ENCODE measurements at regions not wholly inside any gene's neighbourhood (a gene's known extent, or its start where the extent isn't known, plus 50 kb on each side); places are given as distances from the start of the nearest gene placed in this dataset.

DNA sequence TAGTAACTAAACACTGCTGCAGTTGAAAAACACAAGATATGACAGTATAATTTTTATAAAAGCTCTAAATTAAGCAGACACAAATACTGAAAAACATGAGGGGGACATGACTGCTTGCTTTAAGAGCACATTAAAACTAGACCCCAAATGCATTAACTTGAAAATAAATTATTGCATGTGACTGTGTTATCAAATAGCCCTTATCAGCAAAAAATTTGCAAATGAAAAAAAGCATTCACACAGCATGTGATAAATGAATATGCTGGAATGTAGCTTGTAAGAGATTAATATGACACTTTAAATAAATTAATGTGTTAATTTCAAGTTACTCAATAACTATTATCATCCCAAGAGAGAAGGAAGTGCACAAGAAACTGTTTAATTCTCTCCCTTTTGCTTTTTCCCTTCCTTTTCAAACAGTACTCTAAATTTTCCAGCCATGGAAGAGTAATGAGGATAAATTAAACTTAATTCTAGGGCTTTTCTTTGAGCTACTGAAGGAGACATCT, 1422.1 kb upstream of the FLRT2 start:
- FAIRE-seq (no peak), DNase-seq (ENCODE audit: low read depth) (no peak)
- TF ChIP-seq, protein P1, sequence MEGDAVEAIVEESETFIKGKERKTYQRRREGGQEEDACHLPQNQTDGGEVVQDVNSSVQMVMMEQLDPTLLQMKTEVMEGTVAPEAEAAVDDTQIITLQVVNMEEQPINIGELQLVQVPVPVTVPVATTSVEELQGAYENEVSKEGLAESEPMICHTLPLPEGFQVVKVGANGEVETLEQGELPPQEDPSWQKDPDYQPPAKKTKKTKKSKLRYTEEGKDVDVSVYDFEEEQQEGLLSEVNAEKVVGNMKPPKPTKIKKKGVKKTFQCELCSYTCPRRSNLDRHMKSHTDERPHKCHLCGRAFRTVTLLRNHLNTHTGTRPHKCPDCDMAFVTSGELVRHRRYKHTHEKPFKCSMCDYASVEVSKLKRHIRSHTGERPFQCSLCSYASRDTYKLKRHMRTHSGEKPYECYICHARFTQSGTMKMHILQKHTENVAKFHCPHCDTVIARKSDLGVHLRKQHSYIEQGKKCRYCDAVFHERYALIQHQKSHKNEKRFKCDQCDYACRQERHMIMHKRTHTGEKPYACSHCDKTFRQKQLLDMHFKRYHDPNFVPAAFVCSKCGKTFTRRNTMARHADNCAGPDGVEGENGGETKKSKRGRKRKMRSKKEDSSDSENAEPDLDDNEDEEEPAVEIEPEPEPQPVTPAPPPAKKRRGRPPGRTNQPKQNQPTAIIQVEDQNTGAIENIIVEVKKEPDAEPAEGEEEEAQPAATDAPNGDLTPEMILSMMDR (IDR thresholded peaks at IDR 0.05; ENCODE audit: insufficient read depth, low read length, severe bottlenecking): no peak
- Histone ChIP-seq H3K27me3 (ENCODE audit: control insufficient read depth, insufficient read depth, low read length) (no peaks in the 10 kb centered on the region), H3K36me3 (ENCODE audit: control insufficient read depth, insufficient read depth, low read length) (no peaks in the 10 kb centered on the region), H3K4me3 (ENCODE audit: low read depth, low read length) (no peak overlapping the region)

DNA sequence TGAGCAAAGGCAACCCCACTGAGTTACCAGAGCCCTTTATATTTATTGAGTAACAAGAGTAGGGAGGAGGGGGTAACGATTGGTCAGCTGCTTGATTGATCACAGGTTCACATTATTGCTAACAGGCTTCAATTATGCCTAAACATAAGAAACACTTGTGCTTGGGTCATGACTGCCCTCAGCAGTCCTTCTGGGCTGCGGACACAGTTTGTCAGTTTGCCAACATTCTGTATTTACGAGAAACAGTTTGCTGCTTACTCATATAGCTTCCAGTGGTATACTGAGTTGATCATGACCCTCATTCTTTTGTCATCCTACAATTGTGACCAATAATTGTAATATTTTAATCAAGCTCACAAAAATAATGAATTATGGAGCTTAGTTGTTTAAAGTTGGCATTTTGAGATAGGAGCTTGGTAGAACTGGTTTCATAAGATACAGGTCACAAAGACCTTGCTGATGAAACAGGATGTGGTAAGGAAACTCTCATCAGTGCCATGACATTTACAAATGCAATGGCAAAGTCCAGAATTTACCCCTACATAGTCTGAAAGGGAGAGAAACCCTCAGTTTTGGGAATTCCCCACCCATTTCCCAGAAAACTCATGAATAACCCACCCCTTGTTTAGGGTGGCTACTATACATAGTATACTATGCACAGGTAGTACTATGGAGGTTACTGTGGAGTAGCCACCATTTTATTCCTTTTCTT, 1421.0 kb upstream of the FLRT2 start:
- DNase-seq (ENCODE audit: low read depth) (no peak), FAIRE-seq (no peak)
- Histone ChIP-seq H3K4me3 (ENCODE audit: low read depth, low read length) (no peak overlapping the region), H3K36me3 (ENCODE audit: control insufficient read depth, insufficient read depth, low read length) (no peaks in the 10 kb centered on the region), H3K27me3 (ENCODE audit: control insufficient read depth, insufficient read depth, low read length) (no peaks in the 10 kb centered on the region)
- TF ChIP-seq, protein P1 (IDR thresholded peaks at IDR 0.05; ENCODE audit: insufficient read depth, low read length, severe bottlenecking): no peak

DNA sequence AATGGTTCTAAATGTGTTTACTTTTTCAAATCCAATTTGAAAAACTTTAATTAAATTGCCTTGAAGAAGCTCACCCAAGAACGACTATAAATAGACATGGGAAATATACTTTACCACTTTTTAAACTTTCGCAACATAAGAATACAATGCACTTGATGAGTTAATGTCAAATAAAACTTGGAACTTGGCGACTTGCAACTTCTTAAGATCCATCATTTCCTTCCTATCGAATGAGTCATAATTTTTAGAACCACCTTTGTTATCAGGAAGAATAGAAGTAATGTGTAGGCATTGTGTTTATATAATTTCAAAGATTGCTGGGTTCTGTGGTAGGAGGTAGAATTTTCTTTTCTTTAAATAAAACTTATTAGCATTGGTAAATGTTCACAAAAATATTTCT, 1417.4 kb upstream of the FLRT2 start:
- no peak for DNase-seq (ENCODE audit: low read depth)
- no peaks in the 10 kb centered on the region for H3K27me3 ChIP-seq (ENCODE audit: control insufficient read depth, insufficient read depth, low read length)
- TF ChIP-seq, protein P1 (IDR thresholded peaks at IDR 0.05; ENCODE audit: insufficient read depth, low read length, severe bottlenecking): no peak
- FAIRE-seq: no peak
- H3K36me3 ChIP-seq (ENCODE audit: control insufficient read depth, insufficient read depth, low read length): no peaks in the 10 kb centered on the region
- H3K4me3 ChIP-seq (ENCODE audit: low read depth, low read length): no peak overlapping the region

DNA sequence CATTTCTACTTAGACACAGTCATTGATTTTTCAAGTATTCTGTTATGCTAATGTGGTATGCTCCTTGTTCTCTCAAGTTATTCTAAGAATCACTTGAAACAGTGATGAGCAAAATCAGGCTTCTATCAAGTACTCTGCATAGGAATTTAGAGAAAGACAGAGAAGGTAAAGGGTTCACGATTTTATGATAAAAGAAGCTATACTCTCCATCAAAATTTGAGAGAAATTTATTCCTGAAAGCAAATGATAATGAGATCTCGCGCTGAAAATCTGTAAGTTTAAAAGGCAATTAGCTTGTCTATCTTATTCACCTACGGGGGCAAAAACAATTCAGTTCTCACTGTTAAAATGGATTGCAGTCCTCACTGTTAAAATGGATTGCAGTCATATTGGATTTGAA, 1404.3 kb upstream of the FLRT2 start:
- FAIRE-seq (no peak), DNase-seq (ENCODE audit: low read depth) (no peak)
- TF ChIP-seq, protein P1 (IDR thresholded peaks at IDR 0.05; ENCODE audit: insufficient read depth, low read length, severe bottlenecking): no peak
- Histone ChIP-seq H3K36me3 (ENCODE audit: control insufficient read depth, insufficient read depth, low read length) (no peaks in the 10 kb centered on the region), H3K4me3 (ENCODE audit: low read depth, low read length) (no peak overlapping the region), H3K27me3 (ENCODE audit: control insufficient read depth, insufficient read depth, low read length) (no peaks in the 10 kb centered on the region)

DNA sequence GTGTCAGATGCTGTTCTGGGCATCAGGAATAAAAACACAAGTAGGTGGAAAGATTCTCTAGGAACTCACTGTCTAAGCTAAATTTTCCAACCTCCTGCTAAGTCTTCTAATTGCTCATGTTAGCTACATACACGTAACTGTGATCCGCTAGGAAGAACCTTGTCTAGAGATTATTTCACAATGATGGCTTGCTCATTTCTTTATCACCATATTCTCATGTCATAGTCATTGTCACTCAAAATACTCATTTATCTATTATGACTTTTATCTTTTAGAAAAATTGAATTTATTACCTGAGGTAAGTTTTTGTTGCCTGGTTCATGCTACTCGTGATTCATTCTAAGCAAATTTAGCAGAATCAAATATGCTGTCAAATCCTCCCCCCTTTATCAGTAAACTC, 1402.4 kb upstream of the FLRT2 start:
- FAIRE-seq: no peak
- TF ChIP-seq, protein P1 (IDR thresholded peaks at IDR 0.05; ENCODE audit: insufficient read depth, low read length, severe bottlenecking): no peak
- no peaks in the 10 kb centered on the region for H3K27me3 ChIP-seq (ENCODE audit: control insufficient read depth, insufficient read depth, low read length)

DNA sequence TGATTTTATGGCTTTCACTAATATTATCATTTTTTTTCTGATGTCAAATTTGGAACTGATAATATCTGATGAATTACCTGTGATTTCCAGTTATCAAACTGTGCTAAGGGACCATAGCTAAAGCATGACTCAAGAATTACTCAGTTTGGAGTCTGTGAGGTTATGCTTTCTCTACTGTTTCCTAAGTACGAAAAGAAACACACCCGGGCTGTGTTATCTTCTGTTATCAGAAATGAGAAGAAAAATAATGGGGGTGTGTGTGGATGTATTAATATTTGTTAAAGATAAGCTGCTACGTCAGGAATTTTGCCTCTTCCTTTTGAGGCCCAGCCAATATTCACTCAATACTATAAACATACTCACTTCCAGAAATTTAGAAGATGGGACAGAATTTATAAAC, 1401.9 kb upstream of the FLRT2 start:
- TF ChIP-seq, protein P1 (IDR thresholded peaks at IDR 0.05; ENCODE audit: insufficient read depth, low read length, severe bottlenecking): no peak
- Histone ChIP-seq H3K4me3 (ENCODE audit: low read depth, low read length) (no peak overlapping the region), H3K36me3 (ENCODE audit: control insufficient read depth, insufficient read depth, low read length) (no peaks in the 10 kb centered on the region), H3K27me3 (ENCODE audit: control insufficient read depth, insufficient read depth, low read length) (no peaks in the 10 kb centered on the region)
- no peak for DNase-seq (ENCODE audit: low read depth)
- no peak for FAIRE-seq

More for the DNA sequence above, 1402.4 kb upstream of the FLRT2 start:
- Histone ChIP-seq H3K36me3 (ENCODE audit: control insufficient read depth, insufficient read depth, low read length) (no peaks in the 10 kb centered on the region), H3K4me3 (ENCODE audit: low read depth, low read length) (no peak overlapping the region)
- no peak for DNase-seq (ENCODE audit: low read depth)
